ENCODE measurements at regions not wholly inside any gene's neighbourhood (a gene's known extent, or its start where the extent isn't known, plus 50 kb on each side); places are given as distances from the start of the nearest gene placed in this dataset.
"Not testable (repeated sequence)": the region's sequence is repeated elsewhere in the genome, so short reads cannot be mapped to it uniquely, and the experiment has no call there.

- DNase-seq (ENCODE audit: low read depth) = no peak
Measured at GRCh38 chr6:8829796-8830195, 394.5 kb upstream of the SLC35B3 start.

- DNase-seq (ENCODE audit: low read depth) = no peak
Measured at GRCh38 chr6:8829296-8829695, 394.0 kb upstream of the SLC35B3 start.

- no peak for DNase-seq (ENCODE audit: low read depth)
Measured at GRCh38 chr6:8828376-8828775, 393.0 kb upstream of the SLC35B3 start.

GRCh38 chr6:8825726-8826125, 390.4 kb upstream of the SLC35B3 start:
- no peak for DNase-seq (ENCODE audit: low read depth)

- no peak for DNase-seq (ENCODE audit: low read depth)
Measured at GRCh38 chr6:8821981-8822381, 386.6 kb upstream of the SLC35B3 start.

GRCh38 chr6:8820313-8820712, 385.0 kb upstream of the SLC35B3 start:
- DNase-seq (ENCODE audit: low read depth) = no peak

- no peak for DNase-seq (ENCODE audit: low read depth)
Measured at GRCh38 chr6:8819446-8819845, 384.1 kb upstream of the SLC35B3 start.

GRCh38 chr6:8814440-8815000, 379.2 kb upstream of the SLC35B3 start:
- DNase-seq (ENCODE audit: low read depth) = no peak

- DNase-seq (ENCODE audit: low read depth) = no peak
Measured at GRCh38 chr6:8810325-8810724, 375.0 kb upstream of the SLC35B3 start.

GRCh38 chr6:8809662-8810061, 374.3 kb upstream of the SLC35B3 start:
- no peak for DNase-seq (ENCODE audit: low read depth)

- no peak for DNase-seq (ENCODE audit: low read depth)
Measured at GRCh38 chr6:8803181-8803760, 367.9 kb upstream of the SLC35B3 start.

- not testable (repeated sequence) for DNase-seq (ENCODE audit: low read depth)
Measured at GRCh38 chr6:8802397-8802796, 367.1 kb upstream of the SLC35B3 start.

GRCh38 chr6:8794420-8794819, 359.1 kb upstream of the SLC35B3 start:
- no peak for DNase-seq (ENCODE audit: low read depth)

GRCh38 chr6:8789878-8790277, 354.5 kb upstream of the SLC35B3 start:
- DNase-seq (ENCODE audit: low read depth) = no peak

GRCh38 chr6:8785223-8785622, 349.9 kb upstream of the SLC35B3 start:
- DNase-seq (ENCODE audit: low read depth) = no peak

- no peak for DNase-seq (ENCODE audit: low read depth)
Measured at GRCh38 chr6:8783191-8783590, 347.8 kb upstream of the SLC35B3 start.

GRCh38 chr6:8780653-8781052, 345.3 kb upstream of the SLC35B3 start:
- DNase-seq (ENCODE audit: low read depth) = no peak

GRCh38 chr6:8764733-8765132, 329.4 kb upstream of the SLC35B3 start:
- no peak for DNase-seq (ENCODE audit: low read depth)

- DNase-seq (ENCODE audit: low read depth) = no peak
Measured at GRCh38 chr6:8760951-8761350, 325.6 kb upstream of the SLC35B3 start.

GRCh38 chr6:8758412-8758811, 323.1 kb upstream of the SLC35B3 start:
- DNase-seq (ENCODE audit: low read depth) = no peak

GRCh38 chr6:8750627-8751026, 315.3 kb upstream of the SLC35B3 start:
- DNase-seq (ENCODE audit: low read depth) = no peak

GRCh38 chr6:8749465-8749864, 314.1 kb upstream of the SLC35B3 start:
- DNase-seq (ENCODE audit: low read depth) = no peak

- DNase-seq (ENCODE audit: low read depth) = no peak
Measured at GRCh38 chr6:8743170-8743745, 307.9 kb upstream of the SLC35B3 start.

GRCh38 chr6:8739454-8739853, 304.1 kb upstream of the SLC35B3 start:
- no peak for DNase-seq (ENCODE audit: low read depth)
